IPS DF 6.9 (cell line): ENCODE measurements at regions not wholly inside any gene's neighbourhood (a gene's known extent, or its start where the extent isn't known, plus 50 kb on each side); places are given as distances from the start of the nearest gene placed in this dataset.

Experiments
- DNase-seq: peaks from one replicate; pipeline ENCODE4 v3.0.0-alpha.2; 2013; ENCODE audit warnings: low read depth, low spot score
- H3K27ac ChIP-seq: one replicate; pipeline ENCODE4 v1.5.1; 2013; ENCODE audit warnings: low read length, control low read depth
- H3K27me3 ChIP-seq: 2 replicates; pipeline ENCODE4 v1.6.1; 2013; ENCODE audit warnings: mild to moderate bottlenecking, low read length; ENCODE audit not compliant: control insufficient read depth, insufficient read depth
- H3K36me3 ChIP-seq: 2 replicates; pipeline ENCODE4 v1.6.1; 2013; ENCODE audit warnings: low read length; ENCODE audit not compliant: control insufficient read depth, insufficient read depth
- H3K4me1 ChIP-seq: 2 replicates; pipeline ENCODE4 v1.6.1; 2013; ENCODE audit warnings: low read length; ENCODE audit not compliant: control insufficient read depth, insufficient read depth
- H3K4me3 ChIP-seq: 2 replicates; pipeline ENCODE4 v1.5.1; 2013; ENCODE audit warnings: mild to moderate bottlenecking, low read length
- H3K9me3 ChIP-seq: 2 replicates; pipeline ENCODE4 v1.6.1; 2013; ENCODE audit warnings: low read length, inconsistent platforms; ENCODE audit not compliant: control insufficient read depth, insufficient read depth
- WGBS: extraction: QIAGEN DNeasy Blood & Tissue Kit; methylation state at CpG from one replicate; pipeline ENCODE4 v1.1.7; 2013; ENCODE audit warnings: mixed read lengths, missing lambda C conversion rate; ENCODE audit not compliant: insufficient read length, insufficient coverage; 5-methylcytosine and 5-hydroxymethylcytosine counted together

- no peaks in the 10 kb centered on the region for H3K9me3 ChIP-seq
- no peak overlapping the region for H3K4me3 ChIP-seq
- no peak for DNase-seq
- no peaks in the 10 kb centered on the region for H3K27me3 ChIP-seq
- H3K27ac ChIP-seq: no peak overlapping the region
- H3K36me3 ChIP-seq: no peaks in the 10 kb centered on the region
- no CpG with 5 or more reads among the region's 5 CpGs for WGBS
- no peaks in the 10 kb centered on the region for H3K4me1 ChIP-seq
Measured at GRCh38 chr5:96340357-96340756, 92.7 kb downstream of the PCSK1 start.

- no peak for DNase-seq
- Histone ChIP-seq H3K4me1 (no peaks in the 10 kb centered on the region), H3K27me3 (no peaks in the 10 kb centered on the region), H3K4me3 (no peak overlapping the region), H3K36me3 (no peaks in the 10 kb centered on the region), H3K27ac (no peak overlapping the region), H3K9me3 (no peaks in the 10 kb centered on the region)
- WGBS: no CpG with 5 or more reads among the region's 3 CpGs
Measured at GRCh38 chr5:96339862-96340261, 93.2 kb downstream of the PCSK1 start.

GRCh38 chr5:96338624-96339415 lies 94.2 kb downstream of the PCSK1 start:
- WGBS: no CpG with 5 or more reads among the region's 6 CpGs
- Histone ChIP-seq H3K4me1 (no peaks in the 10 kb centered on the region), H3K9me3 (no peaks in the 10 kb centered on the region)

GRCh38 chr5:96338091-96338490 lies 95.0 kb downstream of the PCSK1 start:
- WGBS: no CpG with 5 or more reads among the region's 2 CpGs
- Histone ChIP-seq H3K9me3 (no peaks in the 10 kb centered on the region), H3K4me1 (no peaks in the 10 kb centered on the region), H3K4me3 (no peak overlapping the region), H3K27me3 (no peaks in the 10 kb centered on the region), H3K36me3 (no peaks in the 10 kb centered on the region), H3K27ac (no peak overlapping the region)
- DNase-seq: no peak

More at GRCh38 chr5:96338624-96339415, 94.2 kb downstream of the PCSK1 start:
- Histone ChIP-seq H3K4me3 (no peak overlapping the region), H3K27ac (no peak overlapping the region), H3K36me3 (no peaks in the 10 kb centered on the region), H3K27me3 (no peaks in the 10 kb centered on the region)
- no peak for DNase-seq

- Histone ChIP-seq H3K4me3 (no peak overlapping the region), H3K9me3 (no peaks in the 10 kb centered on the region), H3K4me1 (no peaks in the 10 kb centered on the region), H3K27ac (no peak overlapping the region), H3K27me3 (no peaks in the 10 kb centered on the region), H3K36me3 (no peaks in the 10 kb centered on the region)
- WGBS: no CpG with 5 or more reads among the region's 4 CpGs
- no peak for DNase-seq
Measured at GRCh38 chr5:96337048-96337781, 95.8 kb downstream of the PCSK1 start.

- H3K36me3 ChIP-seq: no peaks in the 10 kb centered on the region
- peak; percentile 63 for DNase-seq
- H3K4me1 ChIP-seq: no peaks in the 10 kb centered on the region
- H3K4me3 ChIP-seq: no peak overlapping the region
- no peaks in the 10 kb centered on the region for H3K9me3 ChIP-seq
- no peak overlapping the region for H3K27ac ChIP-seq
- no peaks in the 10 kb centered on the region for H3K27me3 ChIP-seq
- no CpG with 5 or more reads among the region's 6 CpGs for WGBS
Measured at GRCh38 chr5:96336351-96336985, 96.6 kb downstream of the PCSK1 start.

- H3K27me3 ChIP-seq: no peaks in the 10 kb centered on the region
- H3K27ac ChIP-seq: no peak overlapping the region
- DNase-seq: no peak
- no peaks in the 10 kb centered on the region for H3K4me1 ChIP-seq
- H3K36me3 ChIP-seq: no peaks in the 10 kb centered on the region
- H3K4me3 ChIP-seq: no peak overlapping the region
- WGBS: no CpG with 5 or more reads among the region's 2 CpGs
- no peaks in the 10 kb centered on the region for H3K9me3 ChIP-seq
Measured at GRCh38 chr5:96335873-96336272, 97.2 kb downstream of the PCSK1 start.

GRCh38 chr5:96333391-96333790 lies 99.7 kb downstream of the PCSK1 start:
- no CpG with 5 or more reads among the region's 4 CpGs for WGBS
- H3K4me3 ChIP-seq: no peak overlapping the region
- no peak for DNase-seq
- H3K4me1 ChIP-seq: no peaks in the 10 kb centered on the region
- no peaks in the 10 kb centered on the region for H3K27me3 ChIP-seq
- no peaks in the 10 kb centered on the region for H3K9me3 ChIP-seq
- H3K27ac ChIP-seq: no peak overlapping the region
- H3K36me3 ChIP-seq: no peaks in the 10 kb centered on the region

GRCh38 chr5:96332535-96333366 lies 100.3 kb downstream of the PCSK1 start:
- no CpG with 5 or more reads among the region's 14 CpGs for WGBS
- H3K4me3 ChIP-seq: no peak overlapping the region
- no peak for DNase-seq
- H3K9me3 ChIP-seq: no peaks in the 10 kb centered on the region
- H3K27me3 ChIP-seq: no peaks in the 10 kb centered on the region
- no peaks in the 10 kb centered on the region for H3K4me1 ChIP-seq
- H3K27ac ChIP-seq: no peak overlapping the region
- H3K36me3 ChIP-seq: no peaks in the 10 kb centered on the region
